ENCODE measurements at regions not wholly inside any gene's neighbourhood (a gene's known extent, or its start where the extent isn't known, plus 50 kb on each side); places are given as distances from the start of the nearest gene placed in this dataset.

GRCh38 chr1:89451011-89451410 lies 73.6 kb upstream of the LRRC8B start:
- TF ChIP-seq CTCF (IDR thresholded peaks at IDR 0.05) (no peak), POLR2A (IDR thresholded peaks at IDR 0.05) (no peak)
